Gastrocnemius medialis (tissue), 4 donors: ENCODE measurements at regions not wholly inside any gene's neighbourhood (a gene's known extent, or its start where the extent isn't known, plus 50 kb on each side); places are given as distances from the start of the nearest gene placed in this dataset.

Experiments
- CTCF ChIP-seq, 5 experiments: fragments of 450-650 bp in 3 of 5; fragments of 200-600 bp in 2 of 5; sonication (generic) in 2 of 5; IDR thresholded peaks in 4 of 5; conservative IDR thresholded peaks in 1 of 5; 1 replicate in 4 of 5; 2 replicates in 1 of 5; pipeline ENCODE4 v1.5.1; 2016 to 2019; ENCODE audit warnings: antibody characterized with exemption in 5 of 5, mild to moderate bottlenecking in 3 of 5, moderate library complexity in 3 of 5
- POLR2A ChIP-seq, 2 donors: fragments of 450-650 bp; IDR thresholded peaks; one replicate each; pipeline ENCODE4 v1.6.1; 2017; ENCODE audit warnings: antibody characterized with exemption in 2 of 2, mild to moderate bottlenecking in 2 of 2, moderate library complexity in 2 of 2

- TF ChIP-seq CTCF (IDR thresholded peaks at IDR 0.05 in 4 of 5, conservative IDR thresholded peaks at IDR 0.05 in 1 of 5) (no peak), POLR2A (IDR thresholded peaks at IDR 0.05) (no peak)
Observed at GRCh38 chrX:122134291-122134690, 1049.8 kb upstream of the GRIA3 start.
